Common myeloid progenitor, CD34-positive (primary cell): ENCODE measurements at regions not wholly inside any gene's neighbourhood (a gene's known extent, or its start where the extent isn't known, plus 50 kb on each side); places are given as distances from the start of the nearest gene placed in this dataset.

Experiments used
- CTCF ChIA-PET: fragments of 350-600 bp; sonication (Branson Sonifier 250); formaldehyde crosslinking; loops from one replicate; lab custom pipeline; 2021; ENCODE audit warnings: antibody characterized with exemption; lab: Charles Lee
- POLR2A ChIA-PET: fragments of 350-600 bp; sonication (Branson Sonifier 250); formaldehyde crosslinking; loops from one replicate; lab custom pipeline; 2021; ENCODE audit warnings: antibody characterized with exemption; lab: Charles Lee
- DNase-seq, 3 donors: peaks; one replicate each; pipeline versions ENCODE4 v3.0.0 to v3.0.0-alpha.2; 2013
- H3K27ac ChIP-seq, 2 experiments: 1 replicate in 1 of 2; 2 replicates in 1 of 2; pipeline ENCODE4 v1.7.0; 2013; ENCODE audit warnings: inconsistent platforms in 2 of 2, low read length in 2 of 2, mild to moderate bottlenecking in 2 of 2, low read depth in 1 of 2, moderate library complexity in 1 of 2; ENCODE audit not compliant: severe bottlenecking in 2 of 2, insufficient read depth in 1 of 2, poor library complexity in 1 of 2
- H3K27me3 ChIP-seq, 5 experiments: replicated peaks in 2 of 5; 1 replicate in 3 of 5; 2 replicates in 2 of 5; pipeline versions ENCODE4 v1.6.1 to v1.7.0; 2013; ENCODE audit warnings: low read length in 4 of 5, mild to moderate bottlenecking in 2 of 5, moderate library complexity in 2 of 5, inconsistent platforms in 1 of 5; ENCODE audit not compliant: insufficient read depth in 5 of 5, control insufficient read depth in 4 of 5
- H3K36me3 ChIP-seq, 4 experiments: 1 replicate in 2 of 4; 2 replicates in 2 of 4; pipeline versions ENCODE4 v1.6.1 to v1.7.0; 2013; ENCODE audit warnings: low read length in 3 of 4, control low read depth in 1 of 4, mild to moderate bottlenecking in 1 of 4; ENCODE audit not compliant: control insufficient read depth in 4 of 4, insufficient read depth in 4 of 4
- H3K4me1 ChIP-seq, 4 experiments: 1 replicate in 3 of 4; 2 replicates in 1 of 4; pipeline versions ENCODE4 v1.6.1 to v1.7.1; 2013; ENCODE audit warnings: low read length in 3 of 4, mild to moderate bottlenecking in 3 of 4, control low read depth in 1 of 4, inconsistent platforms in 1 of 4, moderate library complexity in 1 of 4; ENCODE audit not compliant: control insufficient read depth in 4 of 4, insufficient read depth in 4 of 4; ENCODE audit errors: control extremely low read depth in 1 of 4
- H3K4me3 ChIP-seq, 7 experiments: 1 replicate in 4 of 7; 2 replicates in 3 of 7; pipeline versions ENCODE4 v1.5.1 to v1.7.0; 2013; ENCODE audit warnings: mild to moderate bottlenecking in 7 of 7, low read length in 6 of 7, moderate library complexity in 6 of 7, inconsistent platforms in 2 of 7, low read depth in 2 of 7, control low read depth in 1 of 7; ENCODE audit not compliant: insufficient read depth in 4 of 7, control insufficient read depth in 1 of 7; ENCODE audit errors: extremely low read depth in 1 of 7
- H3K9me3 ChIP-seq, 5 experiments: 1 replicate in 4 of 5; 2 replicates in 1 of 5; pipeline versions ENCODE4 v1.6.1 to v1.7.1; 2013; ENCODE audit warnings: low read length in 4 of 5, mild to moderate bottlenecking in 2 of 5, inconsistent platforms in 1 of 5, low read depth in 1 of 5, moderate library complexity in 1 of 5; ENCODE audit not compliant: control insufficient read depth in 4 of 5, insufficient read depth in 2 of 5; ENCODE audit errors: control extremely low read depth in 1 of 5
- WGBS: methylation state at CpG from one replicate; pipeline ENCODE4 v1.1.5; 2013; ENCODE audit not compliant: insufficient coverage; 5-methylcytosine and 5-hydroxymethylcytosine counted together

DNA sequence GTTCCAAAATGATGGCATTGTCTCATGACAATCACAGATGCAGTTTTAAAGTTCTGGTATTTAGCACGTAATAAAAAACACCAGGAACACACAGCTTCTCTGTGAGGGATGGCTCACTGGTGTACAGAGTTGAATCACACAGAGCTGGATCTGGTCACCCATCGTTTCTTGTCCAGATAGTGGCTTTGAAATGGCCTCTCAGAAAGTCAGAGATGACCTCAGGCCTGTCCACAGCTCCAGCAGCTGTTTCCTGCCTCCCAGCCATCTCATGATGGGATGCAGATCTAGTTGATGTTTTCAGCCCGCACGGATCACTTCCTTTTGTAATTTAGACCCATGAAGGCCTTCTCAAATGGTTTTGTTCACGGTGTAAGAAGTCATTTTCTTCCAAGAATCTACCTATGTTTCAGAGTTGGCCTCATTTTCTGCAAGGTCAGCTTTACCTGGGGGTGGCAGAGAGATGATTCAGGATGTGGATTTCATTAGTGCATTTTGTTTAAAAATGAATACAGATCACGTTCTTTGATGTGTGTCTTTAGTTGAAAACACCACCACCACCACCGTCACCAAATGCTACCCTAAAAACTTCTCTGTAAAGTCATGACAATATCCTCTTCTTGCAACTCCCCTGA, 166.2 kb downstream of the SNX10 start:
- 100% methylated on average over 5 of the region's 7 CpGs for WGBS
- CTCF ChIA-PET, result interaction anchor here (0.8 kb wide), 1 partner anchor 32 kb away, joined by 3 read pairs; no protein-coding TSS in a partner anchor
- Histone ChIP-seq H3K4me3 (no peak overlapping the region), H3K4me1 (no peaks in the 10 kb centered on the region), H3K36me3 (no peaks in the 10 kb centered on the region), H3K27ac (no peak overlapping the region), H3K27me3 (no peaks in the 10 kb centered on the region), H3K9me3 (peaks cover 0 to 1% (median 0%) of the 10 kb centered on the region in 5 experiments)
- POLR2A ChIA-PET, result no interaction called here
- no peak for DNase-seq

DNA sequence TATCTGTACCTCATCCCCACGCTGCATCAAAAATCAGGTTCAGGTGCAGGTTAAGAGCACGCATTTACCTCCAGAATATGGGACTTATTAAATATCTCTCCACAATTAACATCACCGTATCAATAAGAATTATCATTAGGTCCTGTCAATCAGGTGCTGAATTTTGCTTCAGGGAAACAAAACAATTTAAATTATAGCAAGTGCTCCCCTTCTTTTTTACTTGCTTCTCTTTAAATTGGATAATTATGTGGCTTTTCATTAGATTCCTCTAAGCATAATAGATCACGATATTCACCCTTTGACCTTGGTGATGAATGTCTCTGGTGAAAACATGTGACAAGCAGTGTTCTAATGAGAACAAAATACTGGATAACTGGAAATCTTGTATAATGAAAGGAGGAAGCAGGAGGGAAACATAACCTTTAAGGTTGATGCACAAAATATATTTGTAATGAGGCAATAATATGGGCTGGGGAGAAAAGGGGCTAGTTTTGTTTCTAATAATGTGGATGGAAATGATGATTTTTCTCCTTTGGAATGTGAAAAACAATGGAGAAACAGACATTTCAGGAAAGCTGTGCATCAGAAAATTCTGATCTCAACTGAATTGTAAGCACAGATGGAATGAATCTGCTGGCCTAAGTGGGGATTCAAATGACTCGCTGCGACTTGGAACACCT, 166.9 kb downstream of the SNX10 start:
- Histone ChIP-seq H3K4me3 (no peak overlapping the region), H3K27ac (no peak overlapping the region), H3K4me1 (no peaks in the 10 kb centered on the region), H3K27me3 (no peaks in the 10 kb centered on the region), H3K9me3 (peaks cover 0 to 1% (median 0%) of the 10 kb centered on the region in 5 experiments), H3K36me3 (no peaks in the 10 kb centered on the region)
- CTCF ChIA-PET, result no interaction called here
- POLR2A ChIA-PET, result no interaction called here
- WGBS, result 100% methylated on average over 5 of the region's 6 CpGs
- no peak for DNase-seq

DNA sequence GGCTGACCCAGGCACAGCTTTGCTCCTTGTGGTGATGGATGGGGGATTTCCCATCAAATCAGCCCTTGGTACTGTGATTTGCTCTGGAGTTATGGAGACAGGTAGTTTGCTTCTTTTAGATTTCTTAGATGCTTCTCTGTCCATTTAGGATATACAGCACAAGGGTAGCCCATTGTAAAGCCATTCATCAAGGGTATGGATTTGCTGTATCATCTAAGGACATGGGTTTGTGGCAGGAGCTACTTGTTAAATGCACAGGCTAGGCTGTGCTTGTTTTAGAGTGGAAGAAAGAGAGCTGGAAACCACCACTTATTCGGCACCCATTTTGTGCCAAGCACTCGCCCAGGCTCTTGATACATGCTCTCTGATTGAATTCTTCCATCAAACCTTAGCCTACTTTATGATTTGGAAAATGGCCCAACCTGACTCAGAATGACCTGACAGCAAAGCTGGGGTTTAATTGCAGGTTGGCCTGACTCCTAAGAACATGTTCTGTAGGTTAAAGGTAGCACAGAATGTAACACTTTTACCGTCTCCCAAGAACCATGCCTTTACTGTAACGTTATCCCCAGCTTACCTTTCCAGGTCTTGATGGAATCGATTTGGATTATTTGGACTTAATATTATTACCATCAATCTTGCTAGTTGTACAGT, 168.0 kb downstream of the SNX10 start:
- 100% methylated on average over 1 of the region's 5 CpGs for WGBS
- Histone ChIP-seq H3K27me3 (no peaks in the 10 kb centered on the region), H3K27ac (no peak overlapping the region), H3K4me1 (no peaks in the 10 kb centered on the region), H3K9me3 (no peaks in the 10 kb centered on the region), H3K4me3 (no peak overlapping the region), H3K36me3 (no peaks in the 10 kb centered on the region)
- ChIA-PET POLR2A (no interaction called here), CTCF (no interaction called here)
- DNase-seq, result no peak

DNA sequence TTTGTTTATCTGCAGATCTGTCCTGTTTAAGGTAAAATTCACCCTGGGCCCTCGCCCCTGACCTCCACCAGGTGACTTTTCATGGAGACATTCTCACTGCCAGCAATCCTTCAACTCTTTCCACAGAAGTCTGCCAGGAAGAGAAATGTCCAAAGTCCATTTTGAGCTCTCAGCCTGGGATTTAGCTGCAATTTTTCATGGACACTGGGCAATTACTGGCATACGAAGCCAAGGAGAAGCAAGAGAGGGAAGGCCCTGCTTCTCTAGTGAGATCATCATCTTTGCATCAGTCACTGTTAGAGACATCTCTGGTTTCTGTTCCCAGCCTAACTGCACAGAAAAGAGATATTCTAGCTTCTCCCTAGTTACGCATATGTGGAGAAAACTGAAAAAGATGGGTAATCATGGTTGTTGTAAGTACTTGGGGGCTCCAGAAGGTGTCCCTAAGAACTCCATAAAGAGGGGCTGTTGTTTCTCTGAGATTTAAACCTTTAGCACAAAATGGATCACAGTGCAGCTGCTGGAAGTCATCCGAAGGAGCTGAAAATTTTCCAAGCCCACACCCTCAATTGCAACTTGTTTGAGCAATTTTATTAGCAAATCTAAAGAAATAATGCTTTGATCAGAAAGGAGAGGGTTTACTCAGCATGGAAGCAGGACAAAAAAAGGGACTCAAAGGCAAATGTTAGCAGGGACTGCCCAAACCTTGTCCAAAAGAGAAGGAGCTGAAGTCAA, 168.9 kb downstream of the SNX10 start:
- Histone ChIP-seq H3K9me3 (no peaks in the 10 kb centered on the region), H3K36me3 (no peaks in the 10 kb centered on the region), H3K27me3 (no peaks in the 10 kb centered on the region), H3K4me3 (no peak overlapping the region), H3K27ac (no peak overlapping the region), H3K4me1 (no peaks in the 10 kb centered on the region)
- 97% methylated on average over 3 of the region's 4 CpGs for WGBS
- POLR2A ChIA-PET, result no interaction called here
- DNase-seq, result no peak
- CTCF ChIA-PET, result no interaction called here

DNA sequence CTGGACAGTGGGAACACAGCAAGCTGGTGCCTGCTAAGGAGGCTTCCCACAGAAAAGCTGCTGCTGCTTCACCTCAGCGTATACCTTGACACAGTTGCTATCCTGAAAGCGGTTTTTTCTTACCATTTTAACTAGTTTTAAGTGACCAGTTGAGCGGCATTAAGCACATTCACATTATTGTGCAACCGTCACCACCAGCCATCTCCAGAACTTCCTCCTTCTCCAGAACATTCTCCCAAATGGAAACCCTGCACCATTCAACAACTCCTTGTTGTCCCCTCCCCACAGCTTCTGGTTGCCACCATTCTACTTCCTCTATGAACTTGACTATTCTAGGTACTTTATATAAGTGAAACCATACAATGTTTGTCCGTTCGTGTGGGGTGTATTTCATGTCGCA, 169.9 kb downstream of the SNX10 start:
- DNase-seq, result no peak
- Histone ChIP-seq H3K27ac (no peak overlapping the region), H3K27me3 (no peaks in the 10 kb centered on the region), H3K4me1 (no peaks in the 10 kb centered on the region), H3K4me3 (no peak overlapping the region), H3K9me3 (no peaks in the 10 kb centered on the region), H3K36me3 (no peaks in the 10 kb centered on the region)
- ChIA-PET CTCF (interaction anchor here (0.8 kb wide), 1 partner anchor 16 kb away, joined by 3 read pairs; no protein-coding TSS in a partner anchor), POLR2A (no interaction called here)
- WGBS, result 97% methylated on average over 4 of the region's 7 CpGs

DNA sequence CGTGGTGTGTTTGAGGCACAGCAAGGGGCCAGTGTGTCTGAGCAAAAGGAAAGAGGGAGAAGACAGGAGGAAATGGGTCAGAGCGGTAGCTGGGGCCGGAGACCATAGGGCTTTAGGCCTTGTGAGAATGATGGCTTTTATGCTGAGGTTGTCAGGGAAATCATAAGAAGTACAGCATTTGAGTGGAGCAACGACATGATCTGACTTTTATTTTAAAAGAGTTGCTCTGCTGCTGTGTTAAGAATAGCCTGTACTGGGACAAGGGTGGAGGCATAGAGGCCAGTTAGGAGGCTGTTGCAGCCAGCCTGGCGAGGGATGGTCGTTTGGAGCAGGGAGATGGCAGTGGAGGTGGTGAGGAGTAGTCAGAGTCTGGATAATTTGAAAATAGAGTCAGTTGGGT, 174.3 kb downstream of the SNX10 start:
- CTCF ChIA-PET, result no interaction called here
- Histone ChIP-seq H3K27me3 (no peaks in the 10 kb centered on the region), H3K9me3 (no peaks in the 10 kb centered on the region), H3K4me1 (no peaks in the 10 kb centered on the region), H3K27ac (no peak overlapping the region), H3K4me3 (no peak overlapping the region), H3K36me3 (no peaks in the 10 kb centered on the region)
- 100% methylated on average over 6 of the region's 6 CpGs for WGBS
- DNase-seq, result no peak
- POLR2A ChIA-PET, result no interaction called here
